ENCODE measurements at regions not wholly inside any gene's neighbourhood (a gene's known extent, or its start where the extent isn't known, plus 50 kb on each side); places are given as distances from the start of the nearest gene placed in this dataset.
A peak's percentile ranks its signal among the peaks of the same experiment; 100 is the strongest.
"Not testable (repeated sequence)": the region's sequence is repeated elsewhere in the genome, so short reads cannot be mapped to it uniquely, and the experiment has no call there.

GRCh38 chr12:131494741-131495524 is 216.0 kb upstream of the SFSWAP start:
- DNase-seq = no peak

- no peak for DNase-seq
Measured at GRCh38 chr12:131497966-131498365, 212.9 kb upstream of the SFSWAP start.

GRCh38 chr12:131499160-131499863 is 211.6 kb upstream of the SFSWAP start:
- DNase-seq = no peak

- DNase-seq = no peak
Measured at GRCh38 chr12:131499864-131500190, 211.1 kb upstream of the SFSWAP start.

- no peak for DNase-seq
Measured at GRCh38 chr12:131500564-131500963, 210.3 kb upstream of the SFSWAP start.

GRCh38 chr12:131505561-131505960 is 205.3 kb upstream of the SFSWAP start:
- no peak for DNase-seq

- no peak for DNase-seq
Measured at GRCh38 chr12:131506426-131506825, 204.5 kb upstream of the SFSWAP start.

- DNase-seq = no peak
Measured at GRCh38 chr12:131507094-131507493, 203.8 kb upstream of the SFSWAP start.

- no peak for DNase-seq
Measured at GRCh38 chr12:131507881-131508280, 203.0 kb upstream of the SFSWAP start.

GRCh38 chr12:131509701-131510100 is 201.2 kb upstream of the SFSWAP start:
- DNase-seq = no peak

GRCh38 chr12:131510431-131510830 is 200.5 kb upstream of the SFSWAP start:
- no peak for DNase-seq

- peak; percentile 11 for DNase-seq
Measured at GRCh38 chr12:131511391-131511802, 199.5 kb upstream of the SFSWAP start.

- DNase-seq = no peak
Measured at GRCh38 chr12:131511803-131512561, 198.9 kb upstream of the SFSWAP start.

- no peak for DNase-seq
Measured at GRCh38 chr12:131513606-131514005, 197.3 kb upstream of the SFSWAP start.

GRCh38 chr12:131520553-131520952 is 190.3 kb upstream of the SFSWAP start:
- DNase-seq = not testable (repeated sequence)

GRCh38 chr12:131521326-131521725 is 189.6 kb upstream of the SFSWAP start:
- DNase-seq = no peak

- DNase-seq = no peak
Measured at GRCh38 chr12:131525795-131526508, 184.9 kb upstream of the SFSWAP start.

GRCh38 chr12:131527092-131527491 is 183.8 kb upstream of the SFSWAP start:
- no peak for DNase-seq

- DNase-seq = no peak
Measured at GRCh38 chr12:131527736-131528135, 183.2 kb upstream of the SFSWAP start.

GRCh38 chr12:131528144-131528543 is 182.7 kb upstream of the SFSWAP start:
- no peak for DNase-seq

GRCh38 chr12:131528667-131529066 is 182.2 kb upstream of the SFSWAP start:
- DNase-seq = no peak

GRCh38 chr12:131529196-131530040 is 181.5 kb upstream of the SFSWAP start:
- DNase-seq = no peak

Measured in effector CD4-positive, alpha-beta T cell (primary cell).